Omental fat pad (tissue), 3 donors: ENCODE measurements at regions not wholly inside any gene's neighbourhood (a gene's known extent, or its start where the extent isn't known, plus 50 kb on each side); places are given as distances from the start of the nearest gene placed in this dataset.

Source experiments
- ATAC-seq: fragments of 150-250 bp; one replicate; pipeline ENCODE4 v1.9.1; 2016; ENCODE audit warnings: mild to moderate bottlenecking, moderate library complexity; ENCODE audit not compliant: low FRiP score
- DNase-seq: peaks from one replicate; pipeline ENCODE4 v3.0.0-alpha.2; 2019; ENCODE audit warnings: low spot score
- CTCF ChIP-seq, 3 donors: fragments of 450-650 bp; IDR thresholded peaks; one replicate each; pipeline ENCODE4 v1.5.1; 2016 to 2017; ENCODE audit warnings: antibody characterized with exemption in 3 of 3, mild to moderate bottlenecking in 3 of 3, moderate library complexity in 2 of 3

DNA sequence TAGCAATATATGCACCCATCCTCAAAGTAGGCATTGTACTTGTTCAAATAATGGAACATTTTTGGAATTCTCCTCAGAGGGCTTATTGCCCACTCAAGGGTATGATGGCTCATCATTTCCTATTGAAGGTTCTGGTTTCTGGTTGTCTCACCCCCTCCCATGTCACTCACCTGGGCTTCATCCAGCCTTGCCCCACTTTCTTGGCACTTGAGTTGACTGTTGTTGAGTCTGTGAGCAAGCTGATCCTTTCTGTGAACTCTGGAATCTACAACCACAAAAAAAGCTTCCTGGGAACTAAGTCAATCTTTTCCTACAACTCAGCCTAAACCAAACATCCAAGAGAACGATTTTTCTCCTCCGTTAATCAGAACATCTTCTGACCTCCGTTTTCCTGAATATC, 73.9 kb upstream of the ANKH start:
- ATAC-seq = no peak
- no peak for DNase-seq
- TF ChIP-seq CTCF (IDR thresholded peaks at IDR 0.05) = no peak

DNA sequence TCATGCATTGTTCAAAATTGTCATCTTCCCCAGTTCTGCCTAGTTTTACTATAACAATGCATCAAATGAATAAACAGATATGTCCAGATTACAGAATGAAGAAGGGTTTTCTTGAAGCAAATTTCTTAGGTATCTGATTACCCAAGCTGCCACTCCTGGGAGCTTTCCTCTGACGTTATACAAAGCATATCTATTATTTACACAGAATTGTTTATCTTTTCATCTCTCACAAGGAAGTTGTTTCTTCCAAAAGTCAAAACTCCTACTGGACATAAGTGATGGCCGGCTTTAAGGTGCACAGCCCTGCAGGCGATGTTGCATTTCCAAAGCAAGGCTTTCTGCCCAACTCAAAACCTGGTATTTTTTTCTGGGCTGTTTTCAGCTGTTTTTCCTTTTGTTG, 73.4 kb upstream of the ANKH start:
- ATAC-seq = no peak
- no peak for TF ChIP-seq CTCF (IDR thresholded peaks at IDR 0.05)
- DNase-seq = no peak

DNA sequence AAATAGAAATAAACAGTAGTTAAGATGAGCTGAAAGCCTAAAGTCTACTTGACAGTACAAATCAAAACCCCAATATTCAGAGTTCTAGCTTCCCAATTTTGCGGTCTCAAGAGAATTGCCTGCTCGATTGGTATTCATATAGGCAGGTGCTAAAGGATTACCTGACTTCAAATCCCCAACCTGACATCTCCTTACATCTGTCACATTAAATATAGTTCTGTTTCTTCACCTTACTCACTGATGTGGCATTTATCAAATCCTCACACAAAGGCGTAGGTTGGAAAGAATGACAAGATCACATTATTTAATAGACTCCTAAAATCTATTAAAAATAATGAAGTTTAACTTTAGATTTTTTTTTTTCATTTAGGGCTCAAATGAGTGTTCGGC, 72.8 kb upstream of the ANKH start:
- TF ChIP-seq CTCF (IDR thresholded peaks at IDR 0.05) = no peak
- DNase-seq (no peak), ATAC-seq (no peak)

GRCh38 chr5:14942212-14942611, 70.6 kb upstream of the ANKH start:
- no peak for TF ChIP-seq CTCF (IDR thresholded peaks at IDR 0.05)
- DNase-seq (no peak), ATAC-seq (no peak)

DNA sequence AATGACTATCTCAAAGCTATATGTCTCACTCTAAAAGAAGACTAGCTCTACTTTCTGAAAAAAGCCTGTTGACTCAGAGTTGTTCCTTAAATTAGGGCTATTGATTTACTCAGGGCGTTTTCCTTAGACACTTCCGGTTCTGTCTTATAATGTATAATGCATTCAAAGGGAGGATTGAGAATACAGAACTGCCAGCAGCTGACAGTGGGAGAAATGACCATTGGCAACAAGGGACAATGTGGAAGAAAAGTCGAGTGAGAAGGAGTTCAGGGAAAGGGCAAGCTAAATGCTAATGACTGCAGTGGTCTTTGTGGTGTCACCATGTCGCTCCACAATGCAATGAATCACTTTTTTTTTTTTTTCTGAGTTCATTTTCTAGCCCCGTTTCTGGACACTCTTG, 65.7 kb upstream of the ANKH start:
- DNase-seq (no peak), ATAC-seq (no peak)
- no peak for TF ChIP-seq CTCF (IDR thresholded peaks at IDR 0.05)

DNA sequence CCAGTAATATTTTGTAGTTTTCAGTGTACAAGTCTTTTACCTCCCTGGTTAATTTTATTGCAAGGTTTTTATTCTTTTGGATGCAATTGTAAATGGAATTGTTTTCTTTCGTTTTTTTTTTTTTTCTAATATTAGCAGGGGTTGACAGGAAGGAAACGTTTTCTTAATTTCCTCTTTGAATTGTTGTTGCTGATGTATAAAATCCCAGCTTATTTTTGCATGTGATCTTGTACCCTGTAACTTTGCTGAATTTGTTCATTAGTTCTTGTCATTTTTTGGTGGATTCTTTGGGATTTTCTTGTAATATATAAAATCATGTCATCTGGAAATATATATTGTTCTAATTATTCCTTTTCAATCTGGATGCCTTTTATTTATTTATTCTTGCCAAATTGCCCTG, 65.0 kb upstream of the ANKH start:
- TF ChIP-seq CTCF (IDR thresholded peaks at IDR 0.05) = no peak
- no peak for DNase-seq
- ATAC-seq = no peak

DNA sequence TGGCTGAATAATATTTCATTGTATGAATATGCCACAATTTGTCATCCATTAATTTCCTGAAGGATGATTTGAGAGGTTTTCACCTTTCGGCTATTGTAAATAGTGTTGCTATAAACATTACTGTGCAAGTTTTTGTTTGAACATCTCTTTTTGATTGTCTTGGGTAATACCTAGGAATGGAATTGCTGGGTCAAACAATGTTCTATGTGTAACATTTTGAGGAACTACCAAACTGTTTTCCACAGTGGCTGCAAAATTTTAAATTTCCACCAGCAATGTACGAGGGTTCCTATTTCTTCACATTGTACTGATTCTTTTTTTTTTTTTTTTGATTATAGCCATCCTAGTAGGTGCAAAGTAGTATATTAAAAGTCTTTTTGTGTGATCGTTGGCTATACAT, 63.8 kb upstream of the ANKH start:
- no peak for ATAC-seq
- DNase-seq = no peak
- TF ChIP-seq CTCF (IDR thresholded peaks at IDR 0.05) = no peak
